IPS-NIHi7 (cell line): ENCODE measurements at regions not wholly inside any gene's neighbourhood (a gene's known extent, or its start where the extent isn't known, plus 50 kb on each side); places are given as distances from the start of the nearest gene placed in this dataset.
A peak's percentile ranks its signal among the peaks of the same experiment; 100 is the strongest.
"Not testable (repeated sequence)": the region's sequence is repeated elsewhere in the genome, so short reads cannot be mapped to it uniquely, and the experiment has no call there.

ENCODE experiments used
- DNase-seq: peaks from one replicate; pipeline ENCODE4 v3.0.0; 2012; ENCODE audit warnings: mixed read lengths; ENCODE audit errors: extremely low spot score

DNA sequence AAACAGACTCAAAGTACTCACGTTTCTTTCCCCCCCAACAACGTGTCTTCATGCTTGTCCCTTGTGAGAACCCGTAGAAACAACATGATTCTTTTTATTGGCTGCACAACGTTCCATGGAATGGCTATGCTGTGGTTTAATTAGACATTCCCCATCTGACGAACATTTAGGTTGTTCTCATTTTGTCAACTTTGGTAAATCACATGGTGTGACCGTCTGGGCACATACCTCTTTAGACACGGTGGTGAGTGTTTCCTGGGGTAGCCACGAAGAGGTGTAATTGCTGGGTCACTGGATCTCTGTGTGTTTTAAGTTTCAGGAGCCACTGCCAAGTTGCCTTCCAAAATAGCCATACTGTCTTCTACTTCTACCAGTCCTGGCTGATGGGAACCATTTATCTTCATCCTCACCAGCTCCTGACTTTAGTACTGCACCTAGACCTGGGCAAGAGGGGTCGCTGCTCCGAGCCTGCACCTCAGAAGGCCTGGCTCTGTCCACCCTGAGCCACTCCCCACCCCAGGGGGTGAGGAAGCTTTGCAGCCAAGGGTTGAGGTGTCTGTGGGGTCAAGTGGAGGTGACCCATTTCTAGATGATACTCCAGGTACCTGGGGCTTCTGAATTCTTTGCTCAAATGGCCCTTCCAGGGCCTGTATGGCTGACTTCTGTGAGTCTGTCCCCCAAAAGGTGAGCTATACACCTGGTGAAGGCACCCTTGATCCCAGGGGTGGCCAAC lies 84.7 kb downstream of the IRX5 start:
- DNase-seq, result no peak

DNA sequence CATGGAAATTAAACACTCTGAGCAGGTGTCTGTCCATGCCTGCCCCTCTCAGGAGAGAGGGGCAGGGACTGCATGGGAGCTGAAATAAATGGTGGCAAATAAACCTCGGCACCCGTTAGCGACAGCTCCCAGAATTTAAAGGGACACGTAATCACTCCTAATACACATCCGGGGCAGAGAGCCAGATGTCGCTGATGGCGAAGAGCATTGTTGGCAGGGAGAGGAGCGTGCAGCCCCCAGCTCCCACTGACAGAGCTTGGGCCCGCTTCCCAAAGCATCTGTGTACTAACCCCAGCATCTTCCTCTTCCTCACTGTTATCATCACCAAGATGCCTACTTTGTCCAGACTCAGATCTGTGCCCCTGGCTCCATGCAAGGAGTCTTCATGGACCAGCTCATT lies 85.8 kb downstream of the IRX5 start:
- no peak for DNase-seq

DNA sequence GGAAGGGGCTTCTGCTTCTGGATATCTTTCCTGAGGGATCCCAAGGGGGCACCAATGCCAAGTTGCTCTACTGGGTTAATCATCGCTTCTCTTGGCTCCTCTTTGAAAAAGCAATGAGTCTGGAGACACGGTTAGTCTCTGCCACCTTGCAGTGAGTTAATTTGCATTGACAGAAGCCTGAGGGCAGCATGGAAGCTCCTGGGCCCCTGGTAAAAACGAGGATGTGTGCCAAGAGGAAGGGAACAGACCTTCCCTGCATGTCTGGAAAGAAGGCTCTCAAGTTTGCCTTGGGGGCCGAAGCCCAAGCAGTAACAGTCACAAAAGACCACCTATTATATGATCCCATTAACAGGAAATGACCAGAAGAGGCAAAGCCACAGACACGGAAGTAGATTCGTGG lies 86.7 kb downstream of the IRX5 start:
- no peak for DNase-seq

DNA sequence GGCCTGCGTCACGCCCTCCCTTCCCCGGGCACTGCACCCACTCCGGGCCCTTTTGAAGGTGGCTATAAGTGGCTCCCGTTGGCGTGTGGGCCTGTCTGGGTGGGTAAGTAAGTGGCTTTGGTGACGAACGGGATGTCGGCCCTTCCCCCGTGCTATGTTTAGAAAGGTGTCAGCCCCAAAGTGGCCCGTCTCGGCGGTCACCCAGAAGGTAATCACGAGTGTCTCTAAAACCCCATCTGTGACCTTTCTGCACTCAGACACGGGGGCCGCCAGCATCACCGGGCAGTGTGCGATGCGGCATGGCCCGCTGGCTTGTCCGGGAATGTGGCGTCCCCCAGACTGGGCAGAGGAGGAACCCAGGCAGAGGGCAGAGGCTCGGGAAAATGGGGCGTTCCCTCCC lies 88.2 kb downstream of the IRX5 start:
- no peak for DNase-seq

DNA sequence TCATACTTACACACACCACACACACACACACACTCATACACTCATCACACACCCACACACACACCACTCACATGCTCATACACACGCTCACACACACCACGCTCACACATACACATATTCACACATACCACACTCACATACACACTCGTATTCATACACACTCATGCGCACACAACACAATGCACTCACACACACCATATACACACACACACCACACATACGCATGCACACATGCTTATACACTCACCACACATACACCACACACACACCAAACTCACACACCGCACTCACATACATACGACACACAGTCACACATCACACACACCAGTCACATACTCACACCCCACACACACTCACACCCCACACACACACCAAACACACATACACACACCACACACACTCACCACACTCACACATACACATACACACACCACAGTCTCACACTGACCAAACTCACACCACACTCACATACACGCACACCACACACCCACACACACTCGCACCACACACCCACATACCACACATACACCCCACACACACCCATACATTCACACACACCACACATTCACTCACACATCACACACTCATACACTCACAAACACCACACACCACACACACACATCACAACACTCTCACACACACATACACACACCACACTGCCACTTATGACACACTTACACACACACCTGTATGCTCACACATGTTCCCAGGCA lies 88.9 kb downstream of the IRX5 start:
- no peak for DNase-seq

DNA sequence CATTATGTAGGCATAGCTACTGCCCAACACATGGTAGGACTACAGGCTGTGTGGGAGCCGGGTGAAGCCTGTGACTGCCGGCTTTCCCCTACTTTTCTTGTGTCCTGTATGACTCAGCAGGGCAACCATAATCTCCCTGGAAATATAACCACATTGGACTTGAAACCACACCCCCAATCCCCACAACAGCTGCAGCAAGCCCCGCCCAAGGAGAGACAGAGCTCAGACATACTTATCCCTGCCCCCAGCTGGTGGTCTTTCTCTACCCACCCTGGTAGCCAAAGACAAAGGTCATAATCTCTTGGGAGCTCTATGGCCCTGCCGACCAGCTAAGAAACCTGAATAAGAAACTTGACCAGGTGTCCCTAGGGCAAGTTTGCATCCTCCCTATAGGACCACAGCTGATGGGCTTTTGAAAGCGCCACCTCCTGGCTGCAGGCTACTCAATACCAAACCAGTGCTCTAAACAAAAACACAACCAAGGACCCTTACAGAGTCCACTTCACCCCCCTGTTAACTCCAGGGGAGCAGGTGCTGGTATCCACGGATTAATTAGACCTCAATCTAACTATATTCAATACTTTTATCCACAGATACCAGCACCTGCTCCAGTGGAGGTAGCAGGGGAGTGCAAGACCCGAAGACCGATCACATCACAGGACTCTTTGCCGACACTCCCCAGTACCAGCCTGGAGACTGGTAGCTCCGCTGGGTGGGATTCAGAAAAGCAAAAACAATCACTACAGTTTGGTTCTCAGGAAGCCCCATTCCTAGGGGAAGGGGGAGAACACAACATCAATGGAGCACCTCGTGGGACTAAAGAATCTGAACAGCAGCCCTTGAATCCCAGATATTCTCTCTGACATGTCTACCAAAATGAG lies 91.2 kb downstream of the IRX5 start:
- DNase-seq, result peak; percentile 41

DNA sequence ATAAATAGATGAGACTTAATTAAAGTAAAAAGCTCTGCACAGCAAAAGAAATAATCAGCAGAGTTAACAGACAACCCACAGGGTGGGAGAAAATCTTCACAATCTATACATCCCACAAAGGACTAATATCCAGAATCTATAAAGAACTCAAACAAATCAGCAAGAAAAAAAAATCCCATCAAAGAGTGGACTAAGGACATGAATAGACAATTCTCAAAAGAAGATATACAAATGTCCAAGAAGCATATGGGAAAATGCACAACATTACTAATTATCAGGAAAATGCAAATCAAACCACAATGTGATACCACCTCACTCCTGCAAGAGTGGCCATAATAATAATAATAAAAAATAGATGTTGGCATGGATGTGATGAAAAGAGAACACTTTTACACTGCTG lies 96.6 kb downstream of the IRX5 start:
- DNase-seq, result not testable (repeated sequence)

DNA sequence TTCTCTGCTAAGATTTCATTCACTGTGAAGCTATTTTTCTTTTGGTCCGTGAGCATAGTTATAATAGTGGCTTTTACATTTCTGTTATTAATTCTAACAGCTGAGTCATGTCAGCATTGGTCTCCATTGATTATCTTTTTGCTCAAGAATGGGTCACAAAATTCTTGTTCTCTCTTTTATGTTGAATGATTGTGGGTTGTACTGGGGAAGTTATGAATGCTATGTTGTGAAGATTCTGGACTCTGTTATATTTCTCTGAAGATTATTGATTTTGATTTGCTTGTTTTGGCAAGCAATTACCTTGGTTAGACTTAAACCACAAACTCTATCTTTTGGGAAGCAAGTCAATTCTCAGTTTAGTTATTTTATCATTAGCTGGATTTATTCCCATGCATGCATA lies 98.8 kb downstream of the IRX5 start:
- DNase-seq, result no peak

DNA sequence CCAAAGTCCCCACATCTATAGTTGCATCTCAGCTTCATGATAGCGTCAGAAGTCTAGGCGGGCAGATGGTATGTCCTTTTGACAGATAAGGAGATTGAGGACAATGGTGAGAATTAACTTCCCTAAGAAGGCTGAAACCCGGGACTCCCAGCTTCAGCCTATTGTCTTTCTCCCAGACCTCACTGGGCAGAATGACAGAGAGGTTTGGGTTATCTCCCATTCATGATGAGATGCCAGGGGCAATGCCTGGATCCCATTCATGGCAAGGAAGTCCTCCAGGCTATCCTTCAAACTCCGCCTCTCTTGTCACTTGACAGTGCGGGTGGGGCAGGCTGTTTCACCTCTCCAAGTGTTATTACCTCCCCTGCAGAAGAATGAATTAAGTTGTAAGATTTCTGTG lies 100.3 kb downstream of the IRX5 start:
- DNase-seq, result no peak

DNA sequence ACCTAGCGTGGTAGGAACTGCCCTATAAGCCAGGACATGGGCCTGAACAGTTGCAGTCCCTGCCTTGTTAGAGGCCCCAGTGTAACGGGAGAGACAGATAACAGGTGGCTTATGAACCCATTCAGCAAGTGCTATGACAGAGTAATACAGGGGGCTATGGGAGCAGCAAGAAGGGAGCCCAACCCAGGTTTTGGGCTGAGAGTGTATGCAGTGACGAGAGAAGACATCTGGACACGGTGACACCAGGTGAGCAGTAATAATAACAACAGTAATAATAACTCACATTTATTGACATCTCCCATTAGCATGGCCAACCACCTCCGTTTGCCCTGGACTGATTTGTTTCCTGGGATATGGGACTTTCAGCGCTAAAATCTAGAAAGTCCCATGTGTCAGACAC lies 100.8 kb downstream of the IRX5 start:
- DNase-seq, result no peak

DNA sequence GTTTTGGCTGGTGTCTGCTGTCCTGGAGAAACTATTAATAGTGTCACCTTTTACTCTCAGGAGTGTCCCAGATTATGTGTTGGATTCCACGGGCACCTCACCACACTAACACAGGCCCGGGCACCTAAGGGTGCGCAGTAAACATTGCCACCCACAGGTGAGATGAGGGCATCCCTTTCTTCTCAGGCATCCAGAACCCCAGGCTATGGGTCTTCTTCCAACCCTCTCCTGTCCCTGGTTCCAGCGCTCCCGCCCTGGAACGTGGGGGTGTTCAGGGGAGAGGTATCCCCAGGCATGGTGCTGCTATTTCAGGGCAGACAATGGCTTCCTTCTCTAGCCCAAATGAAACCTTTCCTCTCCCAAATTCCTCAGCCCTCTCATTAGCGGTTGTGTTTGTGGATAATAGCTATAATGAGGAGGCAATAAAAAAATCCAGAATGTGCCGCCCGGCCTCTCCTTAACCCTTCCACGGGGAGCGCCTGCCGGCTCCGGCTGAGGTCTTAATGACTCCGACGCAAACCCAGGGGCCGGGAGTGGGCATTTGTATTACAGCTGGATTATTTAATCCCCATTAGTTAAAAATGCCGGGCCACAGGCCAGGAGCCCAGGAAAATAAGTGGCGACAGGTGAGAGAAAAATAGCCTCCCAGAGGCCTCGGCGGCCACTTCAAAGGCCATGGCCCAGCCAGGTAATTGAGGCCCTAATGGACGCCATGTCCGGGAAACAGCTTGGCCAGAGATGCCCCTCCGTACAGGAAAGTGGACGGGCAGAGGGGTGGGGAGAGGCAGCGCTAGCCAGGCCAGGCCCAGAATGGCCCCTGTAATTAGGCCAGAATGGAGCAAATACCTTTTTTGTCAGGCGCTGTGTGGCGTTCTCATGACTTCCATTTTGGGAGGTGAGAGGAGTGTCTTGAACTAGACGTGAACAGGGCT lies 102.8 kb downstream of the IRX5 start:
- no peak for DNase-seq

DNA sequence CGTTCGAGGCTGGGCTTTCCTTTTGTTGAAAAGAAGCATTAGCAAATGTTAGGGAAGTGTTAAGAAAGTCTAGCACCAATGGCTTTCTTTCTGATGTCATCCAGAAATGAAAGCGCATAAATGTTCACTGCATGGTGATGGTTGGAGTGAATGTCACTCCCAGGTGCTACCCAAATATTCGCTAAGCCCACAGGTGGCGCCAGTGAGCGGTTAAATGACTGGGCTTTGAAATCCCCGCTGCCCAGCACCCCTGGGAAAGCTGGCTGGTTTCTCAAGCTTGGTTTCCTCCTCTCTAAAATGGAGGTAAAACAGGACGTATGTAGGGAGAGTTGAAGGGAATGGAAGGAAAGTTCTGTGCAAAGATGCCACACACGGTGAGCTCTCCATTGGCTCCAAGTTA lies 104.4 kb downstream of the IRX5 start:
- peak; percentile 78 for DNase-seq

DNA sequence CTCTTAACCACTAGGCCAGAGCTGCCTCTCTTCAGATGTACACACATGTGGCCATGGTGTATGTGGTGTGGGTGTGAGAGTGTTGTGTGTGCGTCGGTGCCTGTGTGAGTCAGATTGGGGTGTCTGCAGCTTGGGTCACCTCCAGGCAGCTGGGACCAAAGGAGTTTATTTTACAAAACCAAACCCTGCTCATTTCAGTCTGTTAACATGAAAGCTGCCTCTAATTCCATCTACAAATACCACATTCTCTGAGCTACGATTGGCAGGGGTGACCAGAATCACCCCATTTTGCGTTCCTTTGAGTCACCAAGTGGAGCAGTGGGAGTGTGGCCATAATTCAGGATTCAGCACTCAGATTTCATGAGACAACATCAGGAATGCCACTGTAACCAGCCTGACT lies 105.3 kb downstream of the IRX5 start:
- no peak for DNase-seq

DNA sequence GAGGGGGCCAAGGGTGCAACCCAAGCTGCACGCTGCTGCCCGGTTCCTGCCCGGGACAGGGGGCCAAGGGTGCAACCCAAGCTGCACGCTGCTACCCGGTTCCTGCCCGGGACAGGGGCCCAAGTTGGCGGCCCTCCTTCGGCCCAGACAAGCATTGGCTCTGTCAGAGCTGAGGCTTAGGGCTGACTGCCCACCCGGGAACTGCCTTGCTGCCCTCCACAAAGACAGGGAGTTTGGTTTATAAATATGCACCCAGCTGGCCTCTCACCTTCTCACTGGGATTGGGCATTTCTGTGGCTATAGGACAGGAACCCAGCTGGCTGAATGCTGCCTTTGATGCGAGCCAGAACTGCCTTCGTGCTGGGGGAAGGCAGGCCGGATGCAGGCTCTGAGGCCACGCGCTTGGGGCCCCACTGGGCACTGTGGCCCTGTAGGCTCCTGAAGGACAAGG lies 105.7 kb downstream of the IRX5 start:
- no peak for DNase-seq

DNA sequence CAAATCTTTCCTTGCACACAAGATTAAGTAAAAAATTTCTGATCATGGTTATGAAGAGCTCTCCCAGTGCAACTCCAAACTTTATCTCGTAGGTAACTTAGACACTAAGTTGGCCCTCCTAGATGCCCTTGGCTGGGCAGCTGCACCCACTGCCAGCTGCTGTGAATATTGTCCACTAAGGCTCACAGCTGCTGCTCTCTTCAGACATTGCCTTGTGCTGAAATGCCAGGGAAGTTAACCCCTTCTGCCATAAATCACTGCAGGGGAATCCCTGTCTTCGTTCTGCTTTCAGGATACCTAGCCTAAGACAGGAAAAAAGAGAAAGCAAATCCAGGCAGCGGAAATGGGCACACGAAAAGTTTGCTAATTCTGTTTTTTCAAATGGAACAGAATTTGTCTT lies 106.4 kb downstream of the IRX5 start:
- DNase-seq, result no peak

DNA sequence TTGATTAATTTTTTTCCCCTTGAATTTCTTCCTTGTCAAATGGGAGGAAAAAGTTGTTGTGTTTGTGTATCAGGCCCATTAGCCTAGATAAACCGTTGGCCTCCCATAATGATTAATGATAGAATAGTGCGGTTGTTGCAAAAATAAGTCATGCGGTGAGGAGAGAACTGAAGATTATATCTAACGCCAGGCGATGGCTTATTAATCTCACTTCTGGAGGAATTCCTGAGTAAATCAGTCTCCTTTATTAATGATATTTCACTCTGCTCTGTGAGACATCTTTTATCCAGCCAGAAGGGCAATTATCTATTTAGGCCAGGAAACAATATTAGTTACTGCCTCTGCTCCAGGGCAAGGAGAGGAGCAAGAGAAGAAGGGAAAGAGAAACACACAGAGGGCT lies 107.3 kb downstream of the IRX5 start:
- no peak for DNase-seq

DNA sequence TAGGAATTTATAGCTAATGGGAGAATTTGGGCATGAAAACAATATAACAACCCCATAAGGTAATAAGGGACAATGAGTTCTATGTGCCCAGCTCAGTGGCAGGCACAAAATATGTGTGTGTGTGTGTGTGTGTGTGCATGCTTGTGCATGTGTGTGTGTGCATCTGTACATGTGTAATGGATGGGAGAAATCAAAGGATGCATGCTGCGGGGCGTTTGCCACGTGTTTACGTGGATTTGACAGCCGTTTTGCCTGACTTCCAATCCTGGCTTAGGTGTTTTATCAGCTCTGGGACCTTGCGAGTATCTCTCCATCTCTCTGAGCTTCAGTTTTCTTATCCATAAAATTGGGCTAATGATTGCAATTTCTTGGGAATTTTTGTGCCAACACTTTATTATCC lies 108.4 kb downstream of the IRX5 start:
- DNase-seq, result no peak

DNA sequence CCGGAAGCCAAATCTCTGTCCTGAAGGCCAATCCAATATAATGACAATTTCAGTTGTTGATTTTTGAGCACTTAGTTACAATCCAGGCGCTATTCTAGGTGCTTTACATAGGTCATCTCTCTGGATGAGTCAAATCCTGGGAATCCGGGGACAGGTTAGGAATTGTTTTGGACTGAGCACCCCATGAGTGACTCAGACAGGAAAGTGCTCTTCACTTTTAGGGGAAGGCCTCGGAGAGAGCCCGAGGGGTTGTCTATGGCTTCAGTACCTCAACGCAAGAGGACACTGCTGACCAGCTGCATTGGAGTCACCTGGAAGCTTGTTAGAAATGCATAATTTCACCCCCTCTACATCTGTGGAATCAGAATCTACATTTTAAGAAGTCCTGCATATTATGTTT lies 108.8 kb downstream of the IRX5 start:
- no peak for DNase-seq

DNA sequence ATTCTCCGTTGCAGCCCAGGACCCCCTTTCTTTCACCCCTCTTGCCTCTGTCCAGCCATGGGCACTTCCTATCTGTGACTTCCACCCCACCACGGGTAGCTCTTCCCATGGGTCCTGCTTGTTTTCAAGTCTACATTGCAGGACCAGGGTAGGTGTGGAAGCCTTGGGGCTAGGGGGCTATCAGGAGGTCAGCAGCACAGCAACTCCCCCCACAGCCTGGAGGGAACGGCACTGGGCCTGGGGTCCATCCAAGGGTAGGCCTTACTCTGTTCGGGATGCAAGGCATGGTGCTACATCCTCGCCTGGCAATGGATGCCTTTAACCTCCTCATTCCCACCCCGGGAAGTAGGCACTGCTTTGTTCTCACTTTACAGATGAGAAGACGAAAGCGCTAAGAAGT lies 109.3 kb downstream of the IRX5 start:
- DNase-seq, result no peak

DNA sequence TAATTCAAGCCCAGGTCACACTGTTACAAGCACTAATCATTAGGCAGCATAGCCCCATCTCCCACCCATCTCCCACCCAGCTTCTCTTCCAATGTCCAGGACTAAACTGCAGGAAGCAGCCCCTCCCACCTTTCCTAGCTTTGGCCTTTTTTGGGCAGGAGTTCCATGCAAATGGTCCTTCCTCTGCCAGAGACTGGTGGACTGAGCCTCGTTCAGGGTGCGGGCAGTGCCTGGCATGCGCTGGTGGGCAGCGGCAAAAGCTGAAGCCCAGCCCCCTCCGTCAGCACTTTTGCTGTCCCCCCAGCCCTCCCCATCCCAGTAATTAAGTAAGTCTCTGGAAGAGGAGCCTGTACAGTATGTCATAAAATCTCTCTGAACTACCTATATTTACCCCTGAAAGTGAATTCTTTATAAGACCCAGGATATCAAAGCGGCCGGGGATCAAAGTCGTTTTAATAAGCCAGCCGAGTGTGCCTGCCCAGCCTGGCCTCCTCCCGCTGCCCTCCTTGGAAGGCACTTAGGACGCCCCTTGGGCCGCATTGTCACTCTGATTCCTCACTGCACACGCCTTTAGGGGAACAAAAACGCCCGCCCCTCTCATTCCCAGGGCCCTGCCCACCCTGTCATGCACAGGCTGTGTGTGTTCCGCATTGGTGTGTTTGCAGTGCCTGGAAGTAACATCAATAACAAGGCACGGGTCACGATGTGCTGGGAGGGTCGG lies 109.9 kb downstream of the IRX5 start:
- no peak for DNase-seq
